HFFc6 (cell line): ENCODE measurements at regions not wholly inside any gene's neighbourhood (a gene's known extent, or its start where the extent isn't known, plus 50 kb on each side); places are given as distances from the start of the nearest gene placed in this dataset.
"Not testable (repeated sequence)": the region's sequence is repeated elsewhere in the genome, so short reads cannot be mapped to it uniquely, and the experiment has no call there.

Experiments
- DNase-seq: peaks from one replicate; pipeline ENCODE4 v3.0.0-alpha.2; 2018
- H3K27ac Mint-ChIP-seq: 2 replicates; pipeline ENCODE4 v1.8.0; 2020; ENCODE audit warnings: mild to moderate bottlenecking, mixed read lengths
- H3K27me3 Mint-ChIP-seq: 2 replicates; pipeline ENCODE4 v1.8.0; 2021; ENCODE audit warnings: mild to moderate bottlenecking, moderate library complexity, mixed read lengths; ENCODE audit not compliant: insufficient read depth
- H3K36me3 Mint-ChIP-seq: 2 replicates; pipeline ENCODE4 v1.8.0; 2021; ENCODE audit warnings: low read depth, mixed read lengths
- H3K4me1 Mint-ChIP-seq: 2 replicates; pipeline ENCODE4 v1.8.0; 2020; ENCODE audit warnings: low read depth, mixed read lengths
- H3K4me3 Mint-ChIP-seq: 2 replicates; pipeline ENCODE4 v1.8.0; 2020; ENCODE audit warnings: mild to moderate bottlenecking, moderate library complexity, mixed read lengths
- H3K9me3 Mint-ChIP-seq: 2 replicates; pipeline ENCODE4 v1.8.0; 2020; ENCODE audit warnings: mild to moderate bottlenecking, mixed read lengths
- CTCF ChIP-seq: fragments of 200-600 bp; sonication (generic); IDR thresholded peaks from 2 replicates; pipeline ENCODE4 v1.5.0; 2021; ENCODE audit warnings: antibody characterized with exemption, mild to moderate bottlenecking

DNA sequence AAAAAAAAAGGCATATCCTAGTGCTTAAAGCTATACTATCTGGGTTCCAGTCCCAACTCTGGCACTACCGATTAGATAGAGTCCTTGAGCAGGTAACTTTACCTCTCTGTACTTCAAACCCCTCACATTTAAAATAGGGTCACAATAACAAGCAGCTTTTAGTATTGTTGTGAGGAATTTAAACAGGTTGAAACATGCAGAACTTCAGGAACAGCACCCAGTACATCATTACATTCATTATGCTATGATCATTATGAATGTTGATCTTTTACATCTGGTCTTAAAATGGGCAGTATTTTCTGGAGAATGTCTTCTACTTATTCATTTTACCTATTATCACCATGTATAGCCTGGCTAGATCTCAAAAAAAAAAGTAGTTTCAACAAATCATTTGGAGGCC is 176.1 kb upstream of the CCDC54 start:
- Mint-ChIP-seq H3K27ac (no peak overlapping the region), H3K9me3 (no peaks in the 10 kb centered on the region), H3K4me3 (no peak overlapping the region), H3K36me3 (no peaks in the 10 kb centered on the region), H3K4me1 (peaks cover 10% of the 10 kb centered on the region), H3K27me3 (no peaks in the 10 kb centered on the region)
- DNase-seq, result no peak
- TF ChIP-seq CTCF, result no peak

- H3K9me3 Mint-ChIP-seq, DNase-seq, H3K27me3 Mint-ChIP-seq, H3K27ac Mint-ChIP-seq, H3K36me3 Mint-ChIP-seq, H3K4me3 Mint-ChIP-seq: not testable (repeated sequence)
- H3K4me1 Mint-ChIP-seq, result peaks cover 27% of the 10 kb centered on the region
Observed at GRCh38 chr3:107202885-107203284, 174.4 kb upstream of the CCDC54 start.

DNA sequence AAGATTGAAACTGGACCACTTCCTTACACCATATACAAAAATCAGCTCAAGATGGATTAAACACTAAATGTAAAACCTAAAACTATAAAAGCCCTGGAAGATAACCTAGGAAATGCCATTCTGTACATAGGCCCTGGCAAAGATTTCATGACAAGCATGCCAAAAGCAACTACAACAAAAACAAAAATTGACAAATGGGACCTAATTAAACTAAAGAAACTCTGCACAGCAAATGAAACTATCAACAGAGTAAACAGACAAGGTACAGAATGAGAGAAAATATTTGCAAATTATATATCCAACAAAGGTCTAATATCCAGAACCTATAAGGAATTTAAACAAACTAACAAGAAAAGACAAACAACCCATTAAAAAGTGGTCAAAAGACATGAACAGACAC is 173.1 kb upstream of the CCDC54 start:
- Mint-ChIP-seq H3K27me3 (no peaks in the 10 kb centered on the region), H3K27ac (no peak overlapping the region), H3K36me3 (no peaks in the 10 kb centered on the region), H3K9me3 (no peaks in the 10 kb centered on the region), H3K4me3 (no peak overlapping the region), H3K4me1 (peaks cover 30% of the 10 kb centered on the region)
- TF ChIP-seq CTCF, result no peak
- no peak for DNase-seq

GRCh38 chr3:107205358-107205757 is 171.9 kb upstream of the CCDC54 start:
- H3K27me3 Mint-ChIP-seq, result no peaks in the 10 kb centered on the region
- no peak for DNase-seq
- peaks cover 42% of the 10 kb centered on the region for H3K4me1 Mint-ChIP-seq

DNA sequence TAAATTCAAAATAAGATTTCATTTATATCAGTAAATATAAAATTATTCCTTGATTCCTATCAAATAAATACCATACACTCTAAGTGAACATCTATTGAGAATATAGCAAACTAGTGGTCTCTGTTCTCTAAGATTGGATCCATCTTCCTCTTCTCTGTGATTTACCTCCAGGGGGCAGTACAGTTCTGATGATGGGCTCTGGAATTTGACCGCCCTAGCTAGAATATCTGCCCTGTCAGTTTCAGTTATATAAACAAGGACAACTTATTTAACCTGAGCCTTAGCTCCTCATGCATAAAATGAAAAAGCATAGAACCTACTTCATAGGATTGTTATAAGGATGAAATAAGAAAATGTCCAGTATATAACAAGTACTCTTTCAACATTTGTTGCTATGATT is 171.1 kb upstream of the CCDC54 start:
- Mint-ChIP-seq H3K9me3 (no peaks in the 10 kb centered on the region), H3K36me3 (no peaks in the 10 kb centered on the region), H3K27ac (no peak overlapping the region), H3K4me3 (no peak overlapping the region), H3K27me3 (no peaks in the 10 kb centered on the region), H3K4me1 (peaks cover 42% of the 10 kb centered on the region)
- DNase-seq, result peak; percentile 44
- TF ChIP-seq CTCF, result peak; percentile 93

More at GRCh38 chr3:107205358-107205757, 171.9 kb upstream of the CCDC54 start:
- no peaks in the 10 kb centered on the region for H3K9me3 Mint-ChIP-seq
- H3K4me3 Mint-ChIP-seq, result no peak overlapping the region
- TF ChIP-seq CTCF, result no peak
- no peaks in the 10 kb centered on the region for H3K36me3 Mint-ChIP-seq
- H3K27ac Mint-ChIP-seq, result no peak overlapping the region

- no peak overlapping the region for H3K27ac Mint-ChIP-seq
- DNase-seq, result no peak
- peaks cover 48% of the 10 kb centered on the region for H3K4me1 Mint-ChIP-seq
- TF ChIP-seq CTCF, result no peak
- H3K36me3 Mint-ChIP-seq, result no peaks in the 10 kb centered on the region
- no peaks in the 10 kb centered on the region for H3K9me3 Mint-ChIP-seq
- no peak overlapping the region for H3K4me3 Mint-ChIP-seq
- no peaks in the 10 kb centered on the region for H3K27me3 Mint-ChIP-seq
Observed at GRCh38 chr3:107206945-107207344, 170.3 kb upstream of the CCDC54 start.
